ENCODE measurements at regions not wholly inside any gene's neighbourhood (a gene's known extent, or its start where the extent isn't known, plus 50 kb on each side); places are given as distances from the start of the nearest gene placed in this dataset.
"Not testable (repeated sequence)": the region's sequence is repeated elsewhere in the genome, so short reads cannot be mapped to it uniquely, and the experiment has no call there.

DNA sequence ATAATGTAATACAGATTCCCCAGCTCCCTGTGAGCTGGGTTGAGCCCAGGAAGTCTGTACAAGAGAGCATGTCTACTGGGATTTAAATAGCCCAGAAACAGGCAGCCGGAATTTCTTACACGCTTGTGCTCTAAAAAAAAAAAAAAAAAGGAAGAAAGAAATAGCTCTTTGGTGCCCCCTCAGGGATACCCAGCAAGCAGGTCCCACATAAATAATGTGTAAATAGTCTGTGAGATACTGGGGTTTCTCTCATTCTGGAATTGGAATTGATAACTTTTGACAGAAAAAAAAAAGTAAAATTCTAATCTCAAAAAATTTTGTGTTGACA, 81.4 kb upstream of the SEC22B start:
- not testable (repeated sequence) for H3K4me2 ChIP-seq (ENCODE audit: low read length); H3K4me3 ChIP-seq (ENCODE audit: low read depth, low read length); H3K27ac ChIP-seq; H3K36me3 ChIP-seq (ENCODE audit: control insufficient read depth, insufficient read depth, low read length); H3K9me3 ChIP-seq (ENCODE audit: control insufficient read depth, low read length); H3K4me1 ChIP-seq; H3K27me3 ChIP-seq (ENCODE audit: control insufficient read depth, insufficient read depth, low read length); H3K79me2 ChIP-seq; H2AFZ ChIP-seq; H3K9ac ChIP-seq

DNA sequence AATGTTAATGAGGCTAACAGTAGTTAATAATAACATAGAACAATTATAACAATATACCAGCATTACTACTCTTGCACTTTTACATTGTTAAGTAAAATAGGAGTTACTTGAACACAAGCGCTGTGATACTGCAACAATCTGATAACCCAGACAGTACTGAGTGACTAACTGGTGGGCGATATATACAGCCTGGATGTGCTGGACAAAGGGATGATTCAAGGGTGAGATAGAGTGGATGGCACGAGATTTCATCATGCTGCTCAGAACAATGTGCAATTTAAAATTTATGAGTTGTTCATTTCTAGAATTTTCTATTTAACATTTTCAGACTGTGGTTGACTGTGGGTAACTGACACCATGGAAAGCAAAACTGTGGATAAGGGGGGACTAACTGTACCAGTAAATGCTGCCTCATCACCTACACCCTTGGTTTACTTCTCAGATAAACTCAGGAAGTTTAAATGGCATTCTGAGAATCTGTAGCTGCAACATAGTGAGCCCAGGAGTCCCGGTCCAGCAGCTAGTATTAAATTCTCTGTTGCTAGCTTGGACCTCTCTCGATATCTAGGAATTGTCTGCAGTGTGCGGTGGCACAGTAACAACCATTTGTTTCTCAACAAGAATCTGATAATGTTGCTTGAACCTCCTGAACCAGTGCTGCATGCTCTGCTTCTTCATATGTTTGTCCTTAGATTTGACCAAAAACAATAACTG, 80.9 kb upstream of the SEC22B start:
- H3K36me3 ChIP-seq (ENCODE audit: control insufficient read depth, insufficient read depth, low read length); H3K9me3 ChIP-seq (ENCODE audit: control insufficient read depth, low read length); H3K27me3 ChIP-seq (ENCODE audit: control insufficient read depth, insufficient read depth, low read length); H3K4me2 ChIP-seq (ENCODE audit: low read length); H3K27ac ChIP-seq; H3K9ac ChIP-seq; H3K4me1 ChIP-seq; H3K4me3 ChIP-seq (ENCODE audit: low read depth, low read length); H2AFZ ChIP-seq; H3K79me2 ChIP-seq: not testable (repeated sequence)

DNA sequence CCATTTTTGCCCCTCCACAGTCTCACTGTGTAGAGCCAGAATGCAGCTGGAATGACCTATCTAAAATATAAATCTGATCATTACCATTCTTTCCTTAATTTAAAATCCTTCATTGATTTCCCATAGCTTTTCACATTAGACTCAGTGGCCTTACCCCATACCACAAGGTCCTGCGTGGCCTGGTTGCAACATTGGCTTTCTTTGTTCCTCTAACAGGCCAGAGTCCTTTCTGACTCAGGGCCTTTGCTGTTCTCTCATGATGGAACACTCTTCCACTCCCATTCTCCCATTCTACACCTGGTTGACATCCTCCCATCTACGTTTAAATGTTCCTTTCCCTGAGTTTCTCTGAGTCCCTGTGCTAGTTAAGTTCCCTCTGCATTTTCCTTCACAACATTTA, 74.4 kb upstream of the SEC22B start:
- H3K27me3 ChIP-seq (ENCODE audit: control insufficient read depth, insufficient read depth, low read length); H3K4me3 ChIP-seq (ENCODE audit: low read depth, low read length); H3K79me2 ChIP-seq; H3K4me2 ChIP-seq (ENCODE audit: low read length); H3K9ac ChIP-seq; H2AFZ ChIP-seq; H3K36me3 ChIP-seq (ENCODE audit: control insufficient read depth, insufficient read depth, low read length); H3K4me1 ChIP-seq; H3K27ac ChIP-seq; H3K9me3 ChIP-seq (ENCODE audit: control insufficient read depth, low read length): not testable (repeated sequence)

DNA sequence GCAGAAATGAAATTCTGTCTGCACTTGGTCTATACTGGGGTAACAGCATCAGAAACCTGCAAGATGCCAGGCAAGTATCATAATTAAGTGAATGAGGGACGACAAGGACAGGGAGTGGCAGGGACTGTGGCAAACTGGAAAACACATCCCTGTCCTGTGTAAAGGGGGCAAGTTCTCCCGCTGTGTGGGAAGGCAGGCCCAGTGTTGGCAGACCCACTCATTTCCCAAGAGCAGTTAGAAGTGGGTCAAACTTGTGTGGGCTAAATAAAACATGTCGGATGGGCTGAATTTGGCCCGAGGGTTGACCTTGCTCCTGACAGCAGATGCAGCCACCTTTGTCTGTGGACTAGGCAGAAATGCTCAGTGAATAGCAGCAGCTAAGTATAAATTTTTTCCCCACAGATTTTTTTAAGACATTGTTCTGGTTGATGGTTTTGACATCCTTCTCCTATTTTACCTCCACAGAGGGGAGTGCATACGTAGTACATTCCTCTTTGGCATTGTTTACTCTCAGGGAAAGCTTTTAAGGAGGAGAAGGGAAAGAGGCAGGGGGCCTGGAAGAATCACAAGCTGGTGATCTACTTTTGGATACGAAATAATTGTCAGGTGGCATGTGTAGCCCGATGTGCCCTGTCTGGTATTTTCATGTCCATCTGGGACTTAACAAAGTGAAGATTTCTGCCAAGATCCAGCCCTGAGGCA, 72.6 kb upstream of the SEC22B start:
- H3K9ac ChIP-seq; H3K27ac ChIP-seq; H3K27me3 ChIP-seq (ENCODE audit: control insufficient read depth, insufficient read depth, low read length); H3K4me1 ChIP-seq; H3K9me3 ChIP-seq (ENCODE audit: control insufficient read depth, low read length); H3K36me3 ChIP-seq (ENCODE audit: control insufficient read depth, insufficient read depth, low read length); H3K79me2 ChIP-seq; H3K4me3 ChIP-seq (ENCODE audit: low read depth, low read length); H3K4me2 ChIP-seq (ENCODE audit: low read length); H2AFZ ChIP-seq: not testable (repeated sequence)

DNA sequence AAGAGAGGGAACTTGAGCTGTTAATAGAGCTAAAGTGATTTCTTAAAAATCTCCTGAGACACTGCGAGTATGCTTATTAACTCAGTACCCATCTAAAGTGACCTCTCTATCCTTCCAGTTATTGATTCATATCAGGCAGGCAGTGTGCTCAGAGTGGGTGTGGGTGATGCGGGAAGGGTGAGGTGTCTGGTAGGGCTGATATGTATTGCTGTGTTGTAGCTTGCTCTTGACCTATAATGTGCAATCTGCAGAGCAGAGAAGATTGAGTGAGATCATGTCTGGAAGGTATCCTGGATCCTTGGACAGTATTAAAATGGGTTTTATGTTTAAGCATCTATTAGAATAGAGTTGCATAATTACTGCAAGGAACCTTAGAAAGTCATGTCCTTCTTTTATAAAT, 71.9 kb upstream of the SEC22B start:
- not testable (repeated sequence) for H3K9me3 ChIP-seq (ENCODE audit: control insufficient read depth, low read length); H3K79me2 ChIP-seq; H3K9ac ChIP-seq; H3K4me3 ChIP-seq (ENCODE audit: low read depth, low read length); H3K27ac ChIP-seq; H3K4me2 ChIP-seq (ENCODE audit: low read length); H2AFZ ChIP-seq; H3K27me3 ChIP-seq (ENCODE audit: control insufficient read depth, insufficient read depth, low read length); H3K36me3 ChIP-seq (ENCODE audit: control insufficient read depth, insufficient read depth, low read length); H3K4me1 ChIP-seq

DNA sequence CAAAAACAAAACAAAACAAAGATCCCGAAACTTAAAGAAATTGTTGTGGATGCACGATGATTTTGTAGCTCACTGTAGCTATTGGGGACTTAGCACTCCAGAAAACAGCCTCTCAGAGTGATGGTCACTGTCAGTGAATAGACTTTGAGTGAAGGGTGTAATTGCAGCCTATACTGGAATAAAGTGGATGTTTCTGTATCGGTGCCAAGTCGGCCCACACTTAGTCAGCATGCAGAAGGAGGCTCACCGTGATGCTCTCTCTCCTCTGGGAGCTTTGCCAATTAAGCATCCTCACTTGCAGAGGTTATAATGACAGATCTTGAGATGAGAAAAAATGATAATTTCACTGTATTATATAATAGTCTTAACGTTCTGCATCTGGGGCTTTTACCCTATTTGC, 67.5 kb upstream of the SEC22B start:
- H3K4me2 ChIP-seq (ENCODE audit: low read length); H3K9ac ChIP-seq; H2AFZ ChIP-seq; H3K36me3 ChIP-seq (ENCODE audit: control insufficient read depth, insufficient read depth, low read length); H3K4me3 ChIP-seq (ENCODE audit: low read depth, low read length); H3K27me3 ChIP-seq (ENCODE audit: control insufficient read depth, insufficient read depth, low read length); H3K79me2 ChIP-seq; H3K9me3 ChIP-seq (ENCODE audit: control insufficient read depth, low read length); H3K4me1 ChIP-seq; H3K27ac ChIP-seq: not testable (repeated sequence)

DNA sequence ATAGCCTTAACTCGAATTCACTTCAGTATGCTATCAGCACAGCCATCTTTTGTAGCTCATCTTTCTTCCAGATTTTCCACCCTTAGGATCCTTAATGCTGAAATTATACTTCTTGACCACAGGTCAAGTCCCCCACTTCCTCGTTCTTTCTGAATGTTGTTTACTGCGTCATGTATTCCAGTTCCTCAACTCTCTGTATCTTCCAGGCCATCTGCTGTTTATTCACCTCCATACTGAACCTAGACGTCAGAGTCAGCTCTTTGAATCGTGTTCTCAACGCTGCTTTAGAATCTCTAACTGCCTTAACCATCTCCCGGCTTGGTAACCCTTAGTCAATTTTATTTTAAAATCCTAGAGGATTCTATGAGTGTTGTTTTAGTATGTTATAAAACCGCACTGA, 66.3 kb upstream of the SEC22B start:
- H3K27me3 ChIP-seq (ENCODE audit: control insufficient read depth, insufficient read depth, low read length); H3K79me2 ChIP-seq; H3K4me2 ChIP-seq (ENCODE audit: low read length); H2AFZ ChIP-seq; H3K9me3 ChIP-seq (ENCODE audit: control insufficient read depth, low read length); H3K4me3 ChIP-seq (ENCODE audit: low read depth, low read length); H3K4me1 ChIP-seq; H3K9ac ChIP-seq; H3K27ac ChIP-seq; H3K36me3 ChIP-seq (ENCODE audit: control insufficient read depth, insufficient read depth, low read length): not testable (repeated sequence)

DNA sequence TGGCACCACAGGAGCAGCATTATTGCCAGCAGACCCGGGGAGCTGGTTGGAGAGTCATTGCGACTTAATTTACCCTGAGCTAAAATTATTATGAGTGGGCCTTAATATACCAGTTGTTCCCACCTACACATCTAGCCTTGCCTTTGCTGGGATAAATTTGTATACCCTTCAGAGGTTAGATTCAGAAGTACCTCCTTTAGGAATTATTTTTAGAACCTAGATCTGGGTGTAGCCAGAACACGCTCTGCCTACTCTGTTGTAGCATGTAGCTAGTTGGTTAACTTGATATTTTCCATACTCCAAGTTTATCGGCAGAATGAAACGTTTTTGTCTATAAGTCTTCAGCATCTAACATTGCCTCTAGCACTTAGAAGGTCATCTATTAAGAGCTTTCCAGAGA, 65.5 kb upstream of the SEC22B start:
- not testable (repeated sequence) for H3K9me3 ChIP-seq (ENCODE audit: control insufficient read depth, low read length); H3K4me1 ChIP-seq; H3K27me3 ChIP-seq (ENCODE audit: control insufficient read depth, insufficient read depth, low read length); H3K9ac ChIP-seq; H2AFZ ChIP-seq; H3K27ac ChIP-seq; H3K4me3 ChIP-seq (ENCODE audit: low read depth, low read length); H3K79me2 ChIP-seq; H3K36me3 ChIP-seq (ENCODE audit: control insufficient read depth, insufficient read depth, low read length); H3K4me2 ChIP-seq (ENCODE audit: low read length)

DNA sequence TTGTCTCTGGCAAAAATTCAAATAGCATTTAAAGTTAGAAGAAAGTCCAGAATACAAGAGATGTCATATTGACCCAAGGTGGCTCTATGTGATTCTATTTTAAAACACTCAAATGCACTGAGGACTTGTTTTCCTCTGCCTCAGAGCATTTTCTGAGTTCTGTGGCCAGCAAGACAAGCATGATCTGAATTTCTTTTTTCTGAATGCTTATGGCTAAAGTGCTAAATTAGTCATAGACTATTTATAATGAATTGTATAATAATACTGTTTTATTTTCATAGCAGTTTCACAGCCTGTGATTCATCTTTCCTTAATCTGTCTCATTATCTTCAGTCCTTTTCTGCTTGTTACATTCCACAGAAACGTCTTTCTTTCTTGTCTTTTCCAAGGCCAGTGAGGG, 63.9 kb upstream of the SEC22B start:
- H3K27ac ChIP-seq; H3K27me3 ChIP-seq (ENCODE audit: control insufficient read depth, insufficient read depth, low read length); H2AFZ ChIP-seq; H3K36me3 ChIP-seq (ENCODE audit: control insufficient read depth, insufficient read depth, low read length); H3K79me2 ChIP-seq; H3K4me1 ChIP-seq; H3K9ac ChIP-seq; H3K4me2 ChIP-seq (ENCODE audit: low read length); H3K4me3 ChIP-seq (ENCODE audit: low read depth, low read length); H3K9me3 ChIP-seq (ENCODE audit: control insufficient read depth, low read length): not testable (repeated sequence)

DNA sequence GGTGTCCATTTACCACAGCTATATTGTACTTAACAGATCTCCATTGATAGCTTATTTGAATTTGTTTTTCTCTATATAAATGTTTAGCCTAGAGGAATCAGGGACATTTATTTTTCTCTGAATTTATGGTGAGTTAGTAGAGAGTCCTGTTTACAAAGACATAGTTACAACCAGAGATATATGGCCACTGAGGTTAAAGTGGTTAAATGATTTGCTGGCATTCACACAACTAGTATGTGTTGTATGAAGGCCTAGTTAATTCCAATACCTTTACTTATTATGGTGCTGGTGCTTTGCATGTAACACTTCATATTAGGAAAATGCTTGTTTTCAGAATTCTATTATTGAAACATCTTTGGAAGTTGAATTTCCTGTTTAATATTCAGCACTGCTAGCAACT, 63.0 kb upstream of the SEC22B start:
- H3K27ac ChIP-seq; H3K4me3 ChIP-seq (ENCODE audit: low read depth, low read length); H3K36me3 ChIP-seq (ENCODE audit: control insufficient read depth, insufficient read depth, low read length); H3K79me2 ChIP-seq; H3K4me2 ChIP-seq (ENCODE audit: low read length); H3K9me3 ChIP-seq (ENCODE audit: control insufficient read depth, low read length); H3K4me1 ChIP-seq; H3K27me3 ChIP-seq (ENCODE audit: control insufficient read depth, insufficient read depth, low read length); H2AFZ ChIP-seq; H3K9ac ChIP-seq: not testable (repeated sequence)

DNA sequence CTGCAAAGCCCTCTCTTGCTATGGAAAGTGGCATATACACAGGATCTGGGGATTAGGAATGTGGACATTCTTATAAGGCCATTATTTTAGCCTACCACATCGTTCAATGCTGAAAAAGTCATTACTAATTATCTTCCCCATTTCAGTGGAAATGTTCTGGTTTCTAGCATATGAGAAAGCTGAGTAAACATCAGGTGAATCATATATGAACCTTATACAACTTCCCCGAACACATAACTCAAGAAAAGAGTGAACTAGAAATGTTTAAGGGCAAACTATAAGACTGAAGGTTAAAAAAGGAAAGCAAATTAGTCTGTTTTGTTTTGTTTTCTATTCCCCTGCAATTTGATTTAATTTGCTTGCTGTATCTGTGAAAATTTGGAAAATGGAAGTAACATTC, 62.5 kb upstream of the SEC22B start:
- not testable (repeated sequence) for H3K4me1 ChIP-seq; H3K27me3 ChIP-seq (ENCODE audit: control insufficient read depth, insufficient read depth, low read length); H3K4me2 ChIP-seq (ENCODE audit: low read length); H3K9ac ChIP-seq; H3K79me2 ChIP-seq; H2AFZ ChIP-seq; H3K9me3 ChIP-seq (ENCODE audit: control insufficient read depth, low read length); H3K27ac ChIP-seq; H3K4me3 ChIP-seq (ENCODE audit: low read depth, low read length); H3K36me3 ChIP-seq (ENCODE audit: control insufficient read depth, insufficient read depth, low read length)
